Mesenchymal stem cell (in vitro differentiated cells and primary cell): ENCODE measurements at regions not wholly inside any gene's neighbourhood (a gene's known extent, or its start where the extent isn't known, plus 50 kb on each side); places are given as distances from the start of the nearest gene placed in this dataset.

ENCODE experiments used
- DNase-seq: peaks from one replicate; pipeline ENCODE4 v3.0.0-alpha.2; 2013
- H2AFZ ChIP-seq: one replicate; pipeline ENCODE4 v1.6.1; 2013; ENCODE audit warnings: low read depth, mild to moderate bottlenecking, control low read depth, inconsistent platforms, low read length, moderate library complexity
- H2AK5ac ChIP-seq: 2 replicates; pipeline ENCODE4 v1.6.1; 2013; ENCODE audit warnings: low read length, moderate library complexity, mild to moderate bottlenecking, inconsistent platforms; ENCODE audit not compliant: severe bottlenecking
- H2BK120ac ChIP-seq: one replicate; pipeline ENCODE4 v1.6.1; 2013; ENCODE audit warnings: low read depth, mild to moderate bottlenecking, inconsistent platforms, low read length, moderate library complexity
- H2BK12ac ChIP-seq, 2 experiments: one replicate each; pipeline ENCODE4 v1.6.1; 2013; ENCODE audit warnings: inconsistent platforms in 2 of 2, low read length in 2 of 2, mild to moderate bottlenecking in 2 of 2, moderate library complexity in 2 of 2, control low read depth in 1 of 2
- H2BK15ac ChIP-seq: one replicate; pipeline ENCODE4 v1.6.1; 2013; ENCODE audit warnings: mild to moderate bottlenecking, low read depth, inconsistent platforms; ENCODE audit not compliant: poor library complexity, severe bottlenecking
- H2BK5ac ChIP-seq: 2 replicates; pipeline ENCODE4 v1.6.1; 2013; ENCODE audit warnings: low read depth, mild to moderate bottlenecking, low read length, control low read depth, inconsistent platforms; ENCODE audit not compliant: poor library complexity, severe bottlenecking
- H3K14ac ChIP-seq, 2 experiments: one replicate each; pipeline ENCODE4 v1.6.1; 2013; ENCODE audit warnings: inconsistent platforms in 2 of 2, low read length in 2 of 2, control low read depth in 1 of 2, mild to moderate bottlenecking in 1 of 2, moderate library complexity in 1 of 2
- H3K18ac ChIP-seq, 2 experiments: one replicate each; pipeline ENCODE4 v1.6.1; 2013; ENCODE audit warnings: inconsistent platforms in 2 of 2, low read length in 2 of 2, control low read depth in 1 of 2, low read depth in 1 of 2, mild to moderate bottlenecking in 1 of 2
- H3K23ac ChIP-seq, 2 experiments: one replicate each; pipeline ENCODE4 v1.6.1; 2013; ENCODE audit warnings: inconsistent platforms in 2 of 2, low read length in 2 of 2, mild to moderate bottlenecking in 2 of 2, moderate library complexity in 2 of 2, control low read depth in 1 of 2
- H3K27ac ChIP-seq: 2 replicates; pipeline ENCODE4 v1.5.1; 2013; ENCODE audit warnings: mild to moderate bottlenecking, moderate library complexity, low read length, control low read depth, inconsistent platforms; ENCODE audit not compliant: poor library complexity, severe bottlenecking
- H3K27me3 ChIP-seq, 2 experiments: 2 replicates each; pipeline versions ENCODE4 v1.6.1 to v1.7.0; 2013; ENCODE audit warnings: low read length in 2 of 2, mild to moderate bottlenecking in 2 of 2, moderate library complexity in 2 of 2, control low read depth in 1 of 2, inconsistent platforms in 1 of 2; ENCODE audit not compliant: control insufficient read depth in 1 of 2, insufficient read depth in 1 of 2
- H3K36me3 ChIP-seq, 2 experiments: 2 replicates each; pipeline versions ENCODE4 v1.6.1 to v1.7.0; 2013; ENCODE audit warnings: low read length in 2 of 2, control low read depth in 1 of 2, inconsistent platforms in 1 of 2, low read depth in 1 of 2, mild to moderate bottlenecking in 1 of 2; ENCODE audit not compliant: insufficient read depth in 2 of 2, control insufficient read depth in 1 of 2
- H3K4ac ChIP-seq, 2 experiments: one replicate each; pipeline ENCODE4 v1.6.1; 2013; ENCODE audit warnings: inconsistent platforms in 2 of 2, low read length in 2 of 2, mild to moderate bottlenecking in 2 of 2, moderate library complexity in 2 of 2, control low read depth in 1 of 2, low read depth in 1 of 2
- H3K4me1 ChIP-seq: 2 replicates; pipeline ENCODE4 v1.6.1; 2013; ENCODE audit warnings: low read depth, low read length, control low read depth; ENCODE audit not compliant: control insufficient read depth, insufficient read depth
- H3K4me2 ChIP-seq: 2 replicates; pipeline ENCODE4 v1.6.1; 2013; ENCODE audit warnings: low read length, mild to moderate bottlenecking, inconsistent platforms; ENCODE audit not compliant: poor library complexity, severe bottlenecking
- H3K4me3 ChIP-seq, 2 experiments: 2 replicates each; pipeline versions ENCODE4 v1.5.1 to v1.7.0; 2013; ENCODE audit warnings: low read length in 2 of 2, mild to moderate bottlenecking in 2 of 2, control low read depth in 1 of 2, low read depth in 1 of 2; ENCODE audit not compliant: insufficient read depth in 1 of 2
- H3K79me1 ChIP-seq: replicated peaks from 2 replicates; pipeline ENCODE4 v1.6.1; 2013; ENCODE audit warnings: mild to moderate bottlenecking, control low read depth, low read length, inconsistent platforms; ENCODE audit not compliant: poor library complexity, severe bottlenecking
- H3K9ac ChIP-seq: 2 replicates; pipeline ENCODE4 v1.7.0; 2013; ENCODE audit warnings: mild to moderate bottlenecking, low read length, moderate library complexity
- H3K9me3 ChIP-seq: 2 replicates; pipeline ENCODE4 v1.7.0; 2013; ENCODE audit warnings: mild to moderate bottlenecking, low read length; ENCODE audit not compliant: control insufficient read depth
- H4K8ac ChIP-seq: one replicate; pipeline ENCODE4 v1.6.1; 2013; ENCODE audit warnings: inconsistent platforms, mild to moderate bottlenecking, low read length, moderate library complexity
- H4K91ac ChIP-seq: one replicate; pipeline ENCODE4 v1.6.1; 2013; ENCODE audit warnings: mild to moderate bottlenecking, low read length, inconsistent platforms
- WGBS: methylation state at CpG from one replicate; pipeline ENCODE4 v1.1.7; 2013; ENCODE audit warnings: mixed read lengths; 5-methylcytosine and 5-hydroxymethylcytosine counted together

DNA sequence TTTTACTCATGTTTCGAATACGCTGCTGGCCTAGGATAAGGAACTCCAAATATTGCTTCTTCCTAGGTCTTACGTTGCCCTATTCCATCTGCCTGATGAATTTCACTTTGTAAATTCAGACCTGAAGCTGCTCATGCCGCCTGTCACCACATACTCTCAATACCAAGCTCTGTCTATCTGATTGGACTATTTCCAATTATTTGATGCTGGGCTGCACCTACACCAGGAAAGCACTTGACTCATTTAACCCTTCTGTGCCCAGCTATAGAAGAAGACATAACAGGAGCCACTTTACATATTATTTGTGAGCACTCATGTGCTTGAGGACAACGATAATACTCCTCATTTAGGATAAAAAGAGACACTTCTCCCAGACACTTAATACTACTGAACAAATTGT, 1293.9 kb upstream of the LRRTM1 start:
- Histone ChIP-seq H3K9me3 (peaks cover 3% of the 10 kb centered on the region), H3K14ac (no peak overlapping the region), H3K4ac (no peak overlapping the region), H3K18ac (no peak overlapping the region), H3K4me1 (no peaks in the 10 kb centered on the region), H2BK5ac (no peak overlapping the region), H3K79me1 (no peaks in the 10 kb centered on the region), H4K91ac (no peak overlapping the region), H3K9ac (no peak overlapping the region), H4K8ac (no peak overlapping the region), H3K4me3 (no peak overlapping the region), H2BK12ac (no peak overlapping the region), H2AK5ac (no peak overlapping the region), H3K4me2 (no peak overlapping the region), H3K23ac (no peak overlapping the region), H3K27me3 (no peaks in the 10 kb centered on the region), H2BK15ac (no peak overlapping the region), H2AFZ (no peak overlapping the region), H2BK120ac (no peak overlapping the region), H3K27ac (no peak overlapping the region), H3K36me3 (no peaks in the 10 kb centered on the region)
- 73% methylated on average over 4 of the region's 5 CpGs for WGBS
- DNase-seq, result no peak

DNA sequence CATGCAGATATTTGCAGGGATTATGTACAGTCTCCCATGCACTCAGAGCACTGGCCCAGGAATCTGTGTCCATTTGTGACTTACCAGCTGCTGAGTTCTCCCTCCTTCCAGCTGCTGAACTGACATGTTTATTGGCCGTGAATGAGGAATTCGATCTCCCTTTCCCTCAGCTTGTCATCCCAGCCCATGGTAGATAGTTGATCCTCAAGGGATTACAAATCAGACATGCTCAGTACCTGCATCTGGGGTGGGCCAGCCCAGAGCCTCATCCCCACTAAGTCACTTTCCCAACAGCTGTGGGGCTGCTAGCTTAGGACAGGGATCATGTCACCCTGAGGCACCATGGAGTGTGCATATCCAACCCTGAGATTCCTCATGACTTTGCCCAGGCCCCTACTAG, 1284.9 kb upstream of the LRRTM1 start:
- H3K4me3 ChIP-seq, result no peak overlapping the region

GRCh38 chr2:81583311-81584108, 1279.0 kb upstream of the LRRTM1 start:
- H3K14ac ChIP-seq, result no peak overlapping the region
- H3K4me3 ChIP-seq, result no peak overlapping the region
- H3K4me2 ChIP-seq, result no peak overlapping the region
- no peak overlapping the region for H3K9ac ChIP-seq
- H4K91ac ChIP-seq, result no peak overlapping the region
- no peak overlapping the region for H3K18ac ChIP-seq
- no peak overlapping the region for H2BK120ac ChIP-seq
- DNase-seq, result no peak
- H3K27me3 ChIP-seq, result no peaks in the 10 kb centered on the region
- no peaks in the 10 kb centered on the region for H3K4me1 ChIP-seq
- H3K4ac ChIP-seq, result no peak overlapping the region
- no peak overlapping the region for H3K27ac ChIP-seq
- H2AFZ ChIP-seq, result no peak overlapping the region
- H3K23ac ChIP-seq, result no peak overlapping the region
- H3K36me3 ChIP-seq, result no peaks in the 10 kb centered on the region
- H2AK5ac ChIP-seq, result no peak overlapping the region
- no peak overlapping the region for H2BK12ac ChIP-seq
- H3K9me3 ChIP-seq, result no peaks in the 10 kb centered on the region
- H3K79me1 ChIP-seq, result no peaks in the 10 kb centered on the region
- 85% methylated on average over 19 of the region's 20 CpGs for WGBS
- no peak overlapping the region for H2BK15ac ChIP-seq
- no peak overlapping the region for H2BK5ac ChIP-seq
- H4K8ac ChIP-seq, result no peak overlapping the region

More for the DNA sequence above, 1284.9 kb upstream of the LRRTM1 start:
- no peak overlapping the region for H3K27ac ChIP-seq
- no peaks in the 10 kb centered on the region for H3K4me1 ChIP-seq
- H2BK5ac ChIP-seq, result no peak overlapping the region
- H4K91ac ChIP-seq, result no peak overlapping the region
- no peak overlapping the region for H2BK15ac ChIP-seq
- WGBS, result 86% methylated on average over 2 of the region's 2 CpGs
- H2AFZ ChIP-seq, result no peak overlapping the region
- no peak overlapping the region for H3K23ac ChIP-seq
- no peaks in the 10 kb centered on the region for H3K79me1 ChIP-seq
- no peak overlapping the region for H2BK120ac ChIP-seq
- DNase-seq, result no peak
- no peak overlapping the region for H3K4ac ChIP-seq
- H3K36me3 ChIP-seq, result no peaks in the 10 kb centered on the region
- H3K9ac ChIP-seq, result no peak overlapping the region
- H4K8ac ChIP-seq, result no peak overlapping the region
- H2BK12ac ChIP-seq, result no peak overlapping the region
- H2AK5ac ChIP-seq, result no peak overlapping the region
- no peaks in the 10 kb centered on the region for H3K27me3 ChIP-seq
- no peak overlapping the region for H3K18ac ChIP-seq
- no peak overlapping the region for H3K4me2 ChIP-seq
- H3K9me3 ChIP-seq, result peaks cover 8% of the 10 kb centered on the region
- no peak overlapping the region for H3K14ac ChIP-seq

DNA sequence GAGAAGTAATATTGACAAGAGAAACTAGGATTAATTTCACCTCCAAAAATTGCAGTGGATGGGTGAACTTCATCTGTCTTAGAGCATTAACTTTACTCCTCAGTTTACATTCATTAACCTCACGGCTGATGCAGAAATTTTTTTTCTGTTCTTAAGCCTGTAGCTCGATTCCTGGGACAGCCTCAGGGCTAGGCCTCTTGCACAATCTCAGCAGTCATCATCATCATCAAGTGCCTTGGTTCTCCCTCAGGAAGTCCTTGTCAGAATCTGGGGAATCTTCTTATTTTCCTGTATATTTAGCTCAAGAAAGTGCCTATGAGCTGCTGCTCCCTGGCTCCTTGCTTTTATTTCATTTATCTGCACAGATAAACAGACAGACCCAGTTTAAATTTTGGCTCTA, 1272.2 kb upstream of the LRRTM1 start:
- no peak overlapping the region for H3K27ac ChIP-seq
- no peaks in the 10 kb centered on the region for H3K36me3 ChIP-seq
- H2AFZ ChIP-seq, result no peak overlapping the region
- no peak overlapping the region for H2BK5ac ChIP-seq
- no peak overlapping the region for H3K18ac ChIP-seq
- 53% methylated on average over 2 of the region's 2 CpGs for WGBS
- DNase-seq, result no peak
- no peak overlapping the region for H3K23ac ChIP-seq
- H4K91ac ChIP-seq, result no peak overlapping the region
- no peak overlapping the region for H3K4ac ChIP-seq
- no peak overlapping the region for H3K9ac ChIP-seq
- no peaks in the 10 kb centered on the region for H3K27me3 ChIP-seq
- no peak overlapping the region for H2AK5ac ChIP-seq
- no peak overlapping the region for H2BK15ac ChIP-seq
- no peak overlapping the region for H3K4me3 ChIP-seq
- H2BK120ac ChIP-seq, result no peak overlapping the region
- no peaks in the 10 kb centered on the region for H3K79me1 ChIP-seq
- no peak overlapping the region for H3K4me2 ChIP-seq
- no peaks in the 10 kb centered on the region for H3K9me3 ChIP-seq
- H4K8ac ChIP-seq, result no peak overlapping the region
- no peaks in the 10 kb centered on the region for H3K4me1 ChIP-seq
- no peak overlapping the region for H3K14ac ChIP-seq
- H2BK12ac ChIP-seq, result no peak overlapping the region
